ENCODE measurements at regions not wholly inside any gene's neighbourhood (a gene's known extent, or its start where the extent isn't known, plus 50 kb on each side); places are given as distances from the start of the nearest gene placed in this dataset.
"Not testable (repeated sequence)": the region's sequence is repeated elsewhere in the genome, so short reads cannot be mapped to it uniquely, and the experiment has no call there.

GRCh38 chr12:76176940-76177339 lies 92.5 kb upstream of the NAP1L1 start:
- TF ChIP-seq EZH2 (IDR thresholded peaks at IDR 0.05; ENCODE audit: low read length) (no peak), CTCF (optimal IDR thresholded peaks at IDR 0.05 in 1 of 3, IDR thresholded peaks at IDR 0.05 in 1 of 3, conservative IDR thresholded peaks at IDR 0.05 in 1 of 3; ENCODE audit: extremely low read depth in 1 of 3, insufficient read depth in 2 of 3, low read length in 3 of 3) (no peak)
- dilution Hi-C loops (cut with MboI; ENCODE audit: extremely low pct_ligation_motif_present, low sequenced_read_pairs), result no loop called here
- no peaks in the 10 kb centered on the region for H3K79me2 ChIP-seq (ENCODE audit: control insufficient read depth, insufficient read depth, low read length)
- no peaks in the 10 kb centered on the region for H3K36me3 ChIP-seq (ENCODE audit: control insufficient read depth in 2 of 2, extremely low read depth in 1 of 2, insufficient read depth in 2 of 2, low read length in 2 of 2)
- no peaks in the 10 kb centered on the region for H4K20me1 ChIP-seq (ENCODE audit: control insufficient read depth, extremely low read depth, insufficient read depth, low read length)
- H3K27me3 ChIP-seq (ENCODE audit: control insufficient read depth, extremely low read depth, insufficient read depth, low read length), result no peaks in the 10 kb centered on the region
- no peak overlapping the region for H2AFZ ChIP-seq (ENCODE audit: control insufficient read depth, low read length)
- H3K9me3 ChIP-seq (ENCODE audit: control insufficient read depth, low read depth, low read length), result no peaks in the 10 kb centered on the region
- DNase-seq (ENCODE audit: low read depth, low spot score), result no peak
- H3K9ac ChIP-seq (ENCODE audit: control insufficient read depth, extremely low read depth, insufficient read depth, low read length), result no peak overlapping the region
- H3K4me1 ChIP-seq (ENCODE audit: control insufficient read depth, extremely low read depth, insufficient read depth, low read length), result no peaks in the 10 kb centered on the region
- no peak for FAIRE-seq
- H3K4me2 ChIP-seq (ENCODE audit: control insufficient read depth, extremely low read depth, insufficient read depth, low read depth, low read length), result no peak overlapping the region
- H3K9me1 ChIP-seq (ENCODE audit: control insufficient read depth, extremely low read depth, insufficient read depth, low read length), result no peaks in the 10 kb centered on the region
- H3K27ac ChIP-seq (ENCODE audit: control insufficient read depth, insufficient read depth, low read length), result no peak overlapping the region
- H3K4me3 ChIP-seq (ENCODE audit: control insufficient read depth in 2 of 3, extremely low read depth in 1 of 3, insufficient read depth in 2 of 3, low read depth in 1 of 3, low read length in 3 of 3), result no peak overlapping the region

DNA sequence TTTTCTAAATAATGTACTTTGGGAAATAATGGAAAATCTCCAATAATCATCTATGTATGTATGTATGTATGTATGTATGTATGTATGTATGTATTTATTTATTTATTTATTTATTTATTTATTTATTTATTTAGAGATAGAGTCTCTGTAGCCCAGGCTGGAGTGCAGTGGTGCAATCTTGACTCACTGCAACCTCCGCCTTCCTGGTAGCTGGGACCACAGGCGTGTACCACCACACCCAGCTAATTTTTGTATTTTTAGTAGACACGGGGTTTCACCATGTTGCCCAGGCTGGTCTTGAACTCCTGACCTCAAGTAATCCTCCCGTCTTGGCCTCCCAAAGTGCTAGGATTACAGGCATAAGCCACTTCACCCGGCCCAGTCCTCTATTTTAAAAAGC lies 91.5 kb upstream of the NAP1L1 start:
- H3K27me3 ChIP-seq (ENCODE audit: control insufficient read depth, extremely low read depth, insufficient read depth, low read length); dilution Hi-C loops (cut with MboI; ENCODE audit: extremely low pct_ligation_motif_present, low sequenced_read_pairs): not testable (repeated sequence)

GRCh38 chr12:76173756-76174155 lies 89.3 kb upstream of the NAP1L1 start:
- Histone ChIP-seq H3K9me1 (ENCODE audit: control insufficient read depth, extremely low read depth, insufficient read depth, low read length) (no peaks in the 10 kb centered on the region), H4K20me1 (ENCODE audit: control insufficient read depth, extremely low read depth, insufficient read depth, low read length) (no peaks in the 10 kb centered on the region), H3K4me2 (ENCODE audit: control insufficient read depth, extremely low read depth, insufficient read depth, low read depth, low read length) (no peak overlapping the region), H3K27ac (ENCODE audit: control insufficient read depth, insufficient read depth, low read length) (no peak overlapping the region), H3K27me3 (ENCODE audit: control insufficient read depth, extremely low read depth, insufficient read depth, low read length) (peaks cover 6% of the 10 kb centered on the region), H3K4me1 (ENCODE audit: control insufficient read depth, extremely low read depth, insufficient read depth, low read length) (no peaks in the 10 kb centered on the region), H2AFZ (ENCODE audit: control insufficient read depth, low read length) (no peak overlapping the region), H3K4me3 (ENCODE audit: control insufficient read depth in 2 of 3, extremely low read depth in 1 of 3, insufficient read depth in 2 of 3, low read depth in 1 of 3, low read length in 3 of 3) (no peak overlapping the region), H3K9me3 (ENCODE audit: control insufficient read depth, low read depth, low read length) (no peaks in the 10 kb centered on the region), H3K36me3 (ENCODE audit: control insufficient read depth in 2 of 2, extremely low read depth in 1 of 2, insufficient read depth in 2 of 2, low read length in 2 of 2) (no peaks in the 10 kb centered on the region), H3K79me2 (ENCODE audit: control insufficient read depth, insufficient read depth, low read length) (no peaks in the 10 kb centered on the region), H3K9ac (ENCODE audit: control insufficient read depth, extremely low read depth, insufficient read depth, low read length) (no peak overlapping the region)
- no peak for TF ChIP-seq EZH2 (IDR thresholded peaks at IDR 0.05; ENCODE audit: low read length)
- TF ChIP-seq CTCF (optimal IDR thresholded peaks at IDR 0.05 in 1 of 3, IDR thresholded peaks at IDR 0.05 in 1 of 3, conservative IDR thresholded peaks at IDR 0.05 in 1 of 3; ENCODE audit: extremely low read depth in 1 of 3, insufficient read depth in 2 of 3, low read length in 3 of 3), result no peak
- DNase-seq (ENCODE audit: low read depth, low spot score) (no peak), FAIRE-seq (no peak)
- dilution Hi-C loops (cut with MboI; ENCODE audit: extremely low pct_ligation_motif_present, low sequenced_read_pairs), result no loop called here

More for the DNA sequence above, 91.5 kb upstream of the NAP1L1 start:
- H3K9ac ChIP-seq (ENCODE audit: control insufficient read depth, extremely low read depth, insufficient read depth, low read length); H3K4me1 ChIP-seq (ENCODE audit: control insufficient read depth, extremely low read depth, insufficient read depth, low read length); H3K36me3 ChIP-seq (ENCODE audit: control insufficient read depth in 2 of 2, extremely low read depth in 1 of 2, insufficient read depth in 2 of 2, low read length in 2 of 2); H3K4me2 ChIP-seq (ENCODE audit: control insufficient read depth, extremely low read depth, insufficient read depth, low read depth, low read length); H3K9me3 ChIP-seq (ENCODE audit: control insufficient read depth, low read depth, low read length); DNase-seq (ENCODE audit: low read depth, low spot score); H4K20me1 ChIP-seq (ENCODE audit: control insufficient read depth, extremely low read depth, insufficient read depth, low read length); H3K79me2 ChIP-seq (ENCODE audit: control insufficient read depth, insufficient read depth, low read length); H3K9me1 ChIP-seq (ENCODE audit: control insufficient read depth, extremely low read depth, insufficient read depth, low read length); H3K27ac ChIP-seq (ENCODE audit: control insufficient read depth, insufficient read depth, low read length); H3K4me3 ChIP-seq (ENCODE audit: control insufficient read depth in 2 of 3, extremely low read depth in 1 of 3, insufficient read depth in 2 of 3, low read depth in 1 of 3, low read length in 3 of 3); FAIRE-seq; H2AFZ ChIP-seq (ENCODE audit: control insufficient read depth, low read length): not testable (repeated sequence)
